Panc1 (cell line): ENCODE measurements at regions not wholly inside any gene's neighbourhood (a gene's known extent, or its start where the extent isn't known, plus 50 kb on each side); places are given as distances from the start of the nearest gene placed in this dataset.

Experiments used
- ATAC-seq: fragments of 200-7000 bp; cut with Tn5 transposase; 2 replicates; pipeline ENCODE4 v1.9.1; 2020; ENCODE audit warnings: mild to moderate bottlenecking, moderate library complexity
- BruUV-seq: library from RNA; stranded (reverse); fragments of 400-500 nt; replicated peaks from 2 replicates; lab custom pipeline; 2021; lab: Mats Ljungman, UMichigan
- CTCF ChIA-PET: fragments of 300-600 bp; sonication (Branson Sonifier 250); formaldehyde crosslinking; loops from one replicate; lab custom pipeline; 2022; ENCODE audit warnings: antibody characterized with exemption; lab: Charles Lee
- POLR2A ChIA-PET: fragments of 300-600 bp; sonication (Branson Sonifier 250); formaldehyde crosslinking; loops from one replicate; lab custom pipeline; 2022; ENCODE audit warnings: antibody characterized with exemption; lab: Charles Lee
- DNase-seq: peaks from one replicate; pipeline ENCODE4 v3.0.0-alpha.2; 2010; ENCODE audit warnings: low read depth, low spot score
- H3K27ac ChIP-seq: 2 replicates; pipeline ENCODE4 v1.5.1; 2011; ENCODE audit warnings: mild to moderate bottlenecking, low read length, inconsistent platforms
- H3K27me3 ChIP-seq: fragments of 200-500 bp; sonication (Bioruptor generic); 2 replicates; pipeline ENCODE4 v1.6.0; 2014; ENCODE audit warnings: low read length, inconsistent platforms; ENCODE audit not compliant: control insufficient read depth, insufficient read depth
- H3K36me3 ChIP-seq: fragments of 200-500 bp; sonication (Bioruptor generic); 2 replicates; pipeline ENCODE4 v1.5.1; 2014; ENCODE audit warnings: inconsistent platforms, mild to moderate bottlenecking, low read length, moderate library complexity; ENCODE audit not compliant: control insufficient read depth, insufficient read depth
- H3K4me1 ChIP-seq: 2 replicates; pipeline ENCODE4 v1.5.1; 2011; ENCODE audit warnings: inconsistent platforms, mild to moderate bottlenecking, low read length, moderate library complexity; ENCODE audit not compliant: control insufficient read depth, insufficient read depth
- H3K4me3 ChIP-seq, 2 experiments: 2 replicates each; pipeline ENCODE4 v1.5.1; 2011 to 2012; ENCODE audit warnings: low read depth in 2 of 2, low read length in 2 of 2, mild to moderate bottlenecking in 2 of 2, inconsistent platforms in 1 of 2, moderate library complexity in 1 of 2
- H3K9me3 ChIP-seq: fragments of 200-500 bp; sonication (Bioruptor generic); 2 replicates; pipeline ENCODE4 v1.5.1; 2014; ENCODE audit warnings: low read depth, mild to moderate bottlenecking, inconsistent platforms, low read length, moderate library complexity; ENCODE audit not compliant: control insufficient read depth, insufficient read depth
- POLR2AphosphoS5 ChIP-seq: IDR thresholded peaks from 2 replicates; pipeline ENCODE4 v1.6.1; 2012; ENCODE audit warnings: mild to moderate bottlenecking, low read depth, low read length, moderate library complexity
- SIN3A ChIP-seq: IDR thresholded peaks from 2 replicates; pipeline ENCODE4 v1.6.1; 2012; ENCODE audit warnings: low read depth, mild to moderate bottlenecking, low read length, moderate library complexity, borderline replicate concordance; ENCODE audit not compliant: insufficient read depth
- TCF7L2 ChIP-seq: IDR thresholded peaks from 2 replicates; pipeline ENCODE4 v1.6.1; 2011; ENCODE audit warnings: mild to moderate bottlenecking, low read depth, low read length, inconsistent platforms
- in situ Hi-C: cut with HindIII; loops from 2 replicates; pipeline ENCODE4 v1.10.0; 2016; ENCODE audit warnings: low sequenced_read_pairs, low pct_unique_long_range_greater_than_20kb
- intact Hi-C: fragments of 100-400 bp; cut with micrococcal nuclease; formaldehyde crosslinking; loops from one replicate; pipeline ENCODE4 v1.10.0; 2022; ENCODE audit not compliant: unreplicated experiment
- TF ChIP-seq, protein P1 (sequence below), 2 experiments: IDR thresholded peaks; 2 replicates each; pipeline ENCODE4 v1.6.1; 2011 to 2012; ENCODE audit warnings: low read depth in 2 of 2, control low read depth in 1 of 2, low read length in 1 of 2, mild to moderate bottlenecking in 1 of 2, moderate library complexity in 1 of 2; ENCODE audit not compliant: insufficient read depth in 1 of 2
- TF ChIP-seq, protein P2 (sequence below): fragments of 450-650 bp; IDR thresholded peaks from 2 replicates; pipeline ENCODE4 v1.5.1; 2017; ENCODE audit warnings: mild to moderate bottlenecking

DNA sequence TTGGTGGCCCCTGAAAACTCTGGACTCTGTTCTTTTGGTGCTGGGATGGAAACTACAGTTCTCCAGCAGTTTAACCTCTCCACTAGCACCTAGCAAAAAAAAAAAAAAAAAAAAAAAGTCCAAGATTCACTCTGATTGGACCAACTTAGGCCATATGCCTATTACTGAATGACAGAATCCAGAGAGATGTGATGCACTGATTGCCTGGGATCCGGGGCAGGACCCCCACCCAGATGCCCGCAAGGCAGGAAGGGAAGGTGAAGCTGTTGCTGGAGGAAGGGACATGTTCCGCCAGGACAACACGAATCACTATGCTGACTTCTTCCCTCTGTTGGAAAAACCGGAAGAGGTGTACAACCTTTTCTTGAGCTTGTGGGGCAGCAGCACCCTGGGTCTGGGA, 152.5 kb upstream of the ZNF536 start:
- H3K27ac ChIP-seq = no peak overlapping the region
- no peaks in the 10 kb centered on the region for H3K9me3 ChIP-seq
- ChIA-PET POLR2A (no interaction called here), CTCF (no interaction called here)
- no TSS peak for BruUV-seq
- in situ Hi-C loops (no loop called here), intact Hi-C loops (no loop called here)
- no peak for DNase-seq
- peaks cover 2% of the 10 kb centered on the region; the same call in 1 of the 2 replicates for H3K4me1 ChIP-seq
- H3K27me3 ChIP-seq = peaks cover 5% of the 10 kb centered on the region
- H3K36me3 ChIP-seq = no peaks in the 10 kb centered on the region
- no peak for ATAC-seq
- TF ChIP-seq TCF7L2 (no peak), SIN3A (no peak), POLR2AphosphoS5 (no peak)
- TF ChIP-seq, protein P1, sequence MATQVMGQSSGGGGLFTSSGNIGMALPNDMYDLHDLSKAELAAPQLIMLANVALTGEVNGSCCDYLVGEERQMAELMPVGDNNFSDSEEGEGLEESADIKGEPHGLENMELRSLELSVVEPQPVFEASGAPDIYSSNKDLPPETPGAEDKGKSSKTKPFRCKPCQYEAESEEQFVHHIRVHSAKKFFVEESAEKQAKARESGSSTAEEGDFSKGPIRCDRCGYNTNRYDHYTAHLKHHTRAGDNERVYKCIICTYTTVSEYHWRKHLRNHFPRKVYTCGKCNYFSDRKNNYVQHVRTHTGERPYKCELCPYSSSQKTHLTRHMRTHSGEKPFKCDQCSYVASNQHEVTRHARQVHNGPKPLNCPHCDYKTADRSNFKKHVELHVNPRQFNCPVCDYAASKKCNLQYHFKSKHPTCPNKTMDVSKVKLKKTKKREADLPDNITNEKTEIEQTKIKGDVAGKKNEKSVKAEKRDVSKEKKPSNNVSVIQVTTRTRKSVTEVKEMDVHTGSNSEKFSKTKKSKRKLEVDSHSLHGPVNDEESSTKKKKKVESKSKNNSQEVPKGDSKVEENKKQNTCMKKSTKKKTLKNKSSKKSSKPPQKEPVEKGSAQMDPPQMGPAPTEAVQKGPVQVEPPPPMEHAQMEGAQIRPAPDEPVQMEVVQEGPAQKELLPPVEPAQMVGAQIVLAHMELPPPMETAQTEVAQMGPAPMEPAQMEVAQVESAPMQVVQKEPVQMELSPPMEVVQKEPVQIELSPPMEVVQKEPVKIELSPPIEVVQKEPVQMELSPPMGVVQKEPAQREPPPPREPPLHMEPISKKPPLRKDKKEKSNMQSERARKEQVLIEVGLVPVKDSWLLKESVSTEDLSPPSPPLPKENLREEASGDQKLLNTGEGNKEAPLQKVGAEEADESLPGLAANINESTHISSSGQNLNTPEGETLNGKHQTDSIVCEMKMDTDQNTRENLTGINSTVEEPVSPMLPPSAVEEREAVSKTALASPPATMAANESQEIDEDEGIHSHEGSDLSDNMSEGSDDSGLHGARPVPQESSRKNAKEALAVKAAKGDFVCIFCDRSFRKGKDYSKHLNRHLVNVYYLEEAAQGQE (IDR thresholded peaks at IDR 0.05; ENCODE audit: insufficient read depth in 1 of 2, low read depth in 2 of 2, low read length in 1 of 2) = no peak
- TF ChIP-seq, protein P2, sequence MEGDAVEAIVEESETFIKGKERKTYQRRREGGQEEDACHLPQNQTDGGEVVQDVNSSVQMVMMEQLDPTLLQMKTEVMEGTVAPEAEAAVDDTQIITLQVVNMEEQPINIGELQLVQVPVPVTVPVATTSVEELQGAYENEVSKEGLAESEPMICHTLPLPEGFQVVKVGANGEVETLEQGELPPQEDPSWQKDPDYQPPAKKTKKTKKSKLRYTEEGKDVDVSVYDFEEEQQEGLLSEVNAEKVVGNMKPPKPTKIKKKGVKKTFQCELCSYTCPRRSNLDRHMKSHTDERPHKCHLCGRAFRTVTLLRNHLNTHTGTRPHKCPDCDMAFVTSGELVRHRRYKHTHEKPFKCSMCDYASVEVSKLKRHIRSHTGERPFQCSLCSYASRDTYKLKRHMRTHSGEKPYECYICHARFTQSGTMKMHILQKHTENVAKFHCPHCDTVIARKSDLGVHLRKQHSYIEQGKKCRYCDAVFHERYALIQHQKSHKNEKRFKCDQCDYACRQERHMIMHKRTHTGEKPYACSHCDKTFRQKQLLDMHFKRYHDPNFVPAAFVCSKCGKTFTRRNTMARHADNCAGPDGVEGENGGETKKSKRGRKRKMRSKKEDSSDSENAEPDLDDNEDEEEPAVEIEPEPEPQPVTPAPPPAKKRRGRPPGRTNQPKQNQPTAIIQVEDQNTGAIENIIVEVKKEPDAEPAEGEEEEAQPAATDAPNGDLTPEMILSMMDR = no peak
- H3K4me3 ChIP-seq = no peak overlapping the region

DNA sequence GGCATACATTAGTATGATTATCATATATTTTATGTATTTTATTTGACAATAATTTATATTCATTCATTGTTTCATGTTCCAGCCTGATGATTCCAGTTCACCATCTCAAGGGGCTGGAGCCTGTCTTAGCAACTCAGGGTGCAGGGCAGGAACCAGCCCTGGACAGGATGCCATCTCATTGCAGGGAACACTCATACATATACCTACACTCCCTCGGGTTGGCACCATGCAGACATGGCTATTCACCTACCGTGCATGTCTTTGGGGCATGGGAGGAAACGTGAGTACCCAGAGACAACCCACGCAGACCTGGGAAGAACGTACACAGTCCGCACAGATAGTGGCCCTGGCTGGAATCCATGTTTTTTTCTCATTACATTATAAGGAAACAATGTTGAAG, 151.0 kb upstream of the ZNF536 start:
- ATAC-seq (no peak), DNase-seq (no peak)
- ChIA-PET POLR2A (no interaction called here), CTCF (no interaction called here)
- Histone ChIP-seq H3K4me1 (peaks cover 9% of the 10 kb centered on the region), H3K9me3 (no peaks in the 10 kb centered on the region), H3K27ac (no peak overlapping the region), H3K27me3 (peaks cover 5% of the 10 kb centered on the region), H3K4me3 (no peak overlapping the region), H3K36me3 (no peaks in the 10 kb centered on the region)
- in situ Hi-C loops = no loop called here
- TF ChIP-seq, protein P2 = no peak
- TF ChIP-seq SIN3A (no peak), TCF7L2 (no peak)
- TF ChIP-seq, protein P1 (IDR thresholded peaks at IDR 0.05; ENCODE audit: insufficient read depth in 1 of 2, low read depth in 2 of 2, low read length in 1 of 2) = no peak
- intact Hi-C loops = no loop called here
- no TSS peak for BruUV-seq
